CD4-positive, alpha-beta memory T cell (primary cell): ENCODE measurements at regions not wholly inside any gene's neighbourhood (a gene's known extent, or its start where the extent isn't known, plus 50 kb on each side); places are given as distances from the start of the nearest gene placed in this dataset.

Experiments used
- CTCF ChIA-PET: fragments of 350-600 bp; sonication (Branson Sonifier 250); formaldehyde crosslinking; loops from one replicate; lab custom pipeline; 2021; ENCODE audit warnings: inconsistent platforms; ENCODE audit not compliant: partially characterized antibody; lab: Charles Lee
- POLR2A ChIA-PET: fragments of 350-600 bp; sonication (Branson Sonifier 250); formaldehyde crosslinking; loops from one replicate; lab custom pipeline; 2021; ENCODE audit not compliant: partially characterized antibody; lab: Charles Lee
- DNase-seq, 5 donors: peaks; one replicate each; pipeline versions ENCODE4 v3.0.0 to v3.0.0-alpha.2; 2020 to 2022; ENCODE audit warnings: mixed read lengths in 1 of 5
- H3K27ac ChIP-seq: one replicate; pipeline ENCODE4 v1.7.0; 2013; ENCODE audit warnings: low read depth, low read length
- H3K27me3 ChIP-seq: 2 replicates; pipeline ENCODE4 v1.7.0; 2013; ENCODE audit warnings: mild to moderate bottlenecking, low read length, moderate library complexity; ENCODE audit not compliant: insufficient read depth
- H3K36me3 ChIP-seq: 2 replicates; pipeline ENCODE4 v1.7.0; 2013; ENCODE audit warnings: mild to moderate bottlenecking, low read length, moderate library complexity; ENCODE audit not compliant: insufficient read depth
- H3K4me1 ChIP-seq: 2 replicates; pipeline ENCODE4 v1.7.0; 2013; ENCODE audit warnings: mild to moderate bottlenecking, low read length, moderate library complexity; ENCODE audit not compliant: insufficient read depth
- H3K4me3 ChIP-seq, 2 donors: one replicate each; pipeline ENCODE4 v1.7.0; 2013; ENCODE audit warnings: low read length in 2 of 2, mild to moderate bottlenecking in 1 of 2
- H3K9me3 ChIP-seq, 2 donors: one replicate each; pipeline ENCODE4 v1.7.0; 2013; ENCODE audit warnings: low read length in 2 of 2, control low read depth in 1 of 2; ENCODE audit not compliant: control insufficient read depth in 1 of 2
- H3K27ac Mint-ChIP-seq, 7 donors: one replicate each; pipeline ENCODE4 v1.8.0; 2020 to 2021; ENCODE audit warnings: mixed read lengths in 7 of 7, mild to moderate bottlenecking in 6 of 7, inconsistent platforms in 3 of 7, moderate library complexity in 3 of 7
- H3K27me3 Mint-ChIP-seq, 2 donors: one replicate each; pipeline ENCODE4 v1.8.0; 2020 to 2021; ENCODE audit warnings: mixed read lengths in 2 of 2
- H3K36me3 Mint-ChIP-seq, 2 donors: one replicate each; pipeline ENCODE4 v1.8.0; 2020 to 2021; ENCODE audit warnings: mixed read lengths in 2 of 2, inconsistent platforms in 1 of 2, mild to moderate bottlenecking in 1 of 2
- H3K4me1 Mint-ChIP-seq, 4 donors: one replicate each; pipeline ENCODE4 v1.8.0; 2020 to 2021; ENCODE audit warnings: mixed read lengths in 4 of 4, mild to moderate bottlenecking in 1 of 4
- H3K4me3 Mint-ChIP-seq, 8 donors: one replicate each; pipeline ENCODE4 v1.8.0; 2020 to 2021; ENCODE audit warnings: mixed read lengths in 8 of 8, mild to moderate bottlenecking in 7 of 8, moderate library complexity in 6 of 8, inconsistent platforms in 3 of 8
- H3K9me3 Mint-ChIP-seq, 8 donors: one replicate each; pipeline ENCODE4 v1.8.0; 2020 to 2021; ENCODE audit warnings: mixed read lengths in 8 of 8, mild to moderate bottlenecking in 5 of 8, inconsistent platforms in 3 of 8, moderate library complexity in 1 of 8
- intact Hi-C: fragments of 100-400 bp; cut with micrococcal nuclease; formaldehyde crosslinking; loops from one replicate; pipeline ENCODE4 v1.15.1; 2023

DNA sequence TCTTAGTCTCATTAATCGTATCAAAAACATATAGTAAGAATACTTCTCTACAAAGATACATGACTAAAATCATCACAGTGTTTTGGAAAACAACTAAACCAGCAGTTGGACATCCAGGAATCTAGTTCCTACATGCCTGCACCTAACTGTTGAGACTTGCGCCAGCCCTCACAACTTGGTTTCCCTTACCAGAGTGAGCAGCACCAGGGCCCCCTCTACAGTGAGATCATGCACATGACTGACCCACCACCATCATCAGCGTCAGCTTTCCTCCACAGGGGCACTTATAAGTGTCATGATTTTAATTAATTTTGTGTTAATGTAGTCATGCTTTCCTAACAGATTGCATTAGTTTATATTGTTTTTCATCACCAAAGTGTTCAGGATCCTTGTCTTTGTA is 1322.0 kb downstream of the EFNB2 start:
- Histone ChIP-seq H3K4me3 (no peak overlapping the region), H3K36me3 (no peaks in the 10 kb centered on the region), H3K4me1 (no peaks in the 10 kb centered on the region), H3K9me3 (no peaks in the 10 kb centered on the region), H3K27ac (no peak overlapping the region), H3K27me3 (no peaks in the 10 kb centered on the region)
- ChIA-PET CTCF (no interaction called here), POLR2A (no interaction called here)
- intact Hi-C loops, result no loop called here
- H3K27ac Mint-ChIP-seq, result no peak overlapping the region
- H3K4me3 Mint-ChIP-seq, result no peak overlapping the region
- no peaks in the 10 kb centered on the region for H3K36me3 Mint-ChIP-seq
- peaks cover 0 to 2% of the 10 kb centered on the region in 2 donors for H3K27me3 Mint-ChIP-seq
- no peak for DNase-seq
- H3K4me1 Mint-ChIP-seq, result no peaks in the 10 kb centered on the region
- H3K9me3 Mint-ChIP-seq, result no peaks in the 10 kb centered on the region

DNA sequence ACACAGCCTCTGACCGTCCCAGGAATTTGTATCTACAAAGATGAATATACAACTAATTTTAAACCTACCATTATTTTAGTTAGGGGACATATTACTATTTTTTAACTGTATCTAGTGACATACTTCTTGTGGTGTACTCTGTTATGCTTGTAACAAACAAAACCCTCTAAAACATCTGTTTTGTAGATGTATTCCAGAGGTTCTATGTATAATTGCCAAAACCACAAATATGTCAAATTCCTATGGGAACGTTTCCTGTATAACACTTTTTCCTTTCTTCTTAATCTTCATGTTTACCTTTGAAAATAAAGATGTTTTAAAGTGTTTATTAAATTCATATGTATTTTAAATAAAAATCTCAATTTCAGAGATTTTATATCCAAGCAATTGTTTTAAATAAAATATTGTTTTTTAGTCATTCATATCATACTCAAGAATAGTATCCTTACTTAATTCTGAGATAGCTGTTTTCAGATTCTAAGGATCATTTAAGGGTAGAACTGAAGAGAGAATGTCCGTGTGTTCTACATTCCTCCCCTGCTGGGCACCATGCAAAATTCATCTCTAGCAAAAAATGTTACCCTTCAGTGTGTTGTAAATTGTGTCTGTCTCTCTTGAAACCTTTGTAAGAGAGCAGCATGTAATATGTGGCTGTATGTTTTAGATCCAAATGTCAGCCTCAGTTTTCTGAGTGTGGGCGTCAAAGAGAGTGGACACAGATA is 1327.7 kb downstream of the EFNB2 start:
- no peaks in the 10 kb centered on the region for H3K4me1 Mint-ChIP-seq
- DNase-seq, result no peak
- no peak overlapping the region for H3K4me3 Mint-ChIP-seq
- Histone ChIP-seq H3K27me3 (no peaks in the 10 kb centered on the region), H3K4me3 (no peak overlapping the region), H3K9me3 (no peaks in the 10 kb centered on the region), H3K4me1 (no peaks in the 10 kb centered on the region), H3K36me3 (no peaks in the 10 kb centered on the region), H3K27ac (no peak overlapping the region)
- no peak overlapping the region for H3K27ac Mint-ChIP-seq
- H3K27me3 Mint-ChIP-seq, result peaks cover 0 to 4% of the 10 kb centered on the region in 2 donors
- CTCF ChIA-PET, result no interaction called here
- H3K9me3 Mint-ChIP-seq, result peaks cover 0 to 3% (median 0%) of the 10 kb centered on the region in 8 donors
- intact Hi-C loops, result no loop called here
- H3K36me3 Mint-ChIP-seq, result no peaks in the 10 kb centered on the region
- POLR2A ChIA-PET, result no interaction called here

DNA sequence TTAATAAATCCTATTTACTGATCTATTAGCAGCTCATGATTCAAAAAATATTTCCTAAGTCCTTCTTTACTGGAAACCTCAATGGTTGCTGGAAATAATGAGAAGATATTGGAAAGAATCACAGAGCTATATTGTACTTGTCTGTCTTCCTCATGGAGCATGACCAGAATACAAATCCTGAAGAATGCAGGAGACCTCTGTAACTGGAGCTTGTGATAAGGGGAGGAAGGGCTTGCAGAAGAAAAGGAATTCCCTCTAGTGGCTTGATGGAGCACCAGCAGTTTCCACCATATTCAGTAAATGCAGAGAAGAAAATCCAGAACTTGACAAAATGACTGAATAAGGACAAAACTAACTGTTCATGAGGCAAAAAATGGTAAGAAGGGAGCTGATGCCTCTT is 1333.1 kb downstream of the EFNB2 start:
- Histone ChIP-seq H3K27me3 (no peaks in the 10 kb centered on the region), H3K36me3 (no peaks in the 10 kb centered on the region), H3K9me3 (no peaks in the 10 kb centered on the region), H3K27ac (no peak overlapping the region), H3K4me3 (no peak overlapping the region), H3K4me1 (no peaks in the 10 kb centered on the region)
- peak in 2 of 5 donors; percentile 0 to 2 for DNase-seq
- ChIA-PET POLR2A (no interaction called here), CTCF (interaction anchor here (0.6 to 1.2 kb wide), 2 partner anchors 9 to 206 kb away, joined by 3 read pairs; no protein-coding TSS in a partner anchor)
- no peak overlapping the region for H3K27ac Mint-ChIP-seq
- no peaks in the 10 kb centered on the region for H3K36me3 Mint-ChIP-seq
- peaks cover 0 to 3% (median 0%) of the 10 kb centered on the region in 8 donors for H3K9me3 Mint-ChIP-seq
- intact Hi-C loops, result no loop called here
- H3K4me3 Mint-ChIP-seq, result no peak overlapping the region
- H3K4me1 Mint-ChIP-seq, result no peaks in the 10 kb centered on the region
- peaks cover 0 to 2% of the 10 kb centered on the region in 2 donors for H3K27me3 Mint-ChIP-seq

DNA sequence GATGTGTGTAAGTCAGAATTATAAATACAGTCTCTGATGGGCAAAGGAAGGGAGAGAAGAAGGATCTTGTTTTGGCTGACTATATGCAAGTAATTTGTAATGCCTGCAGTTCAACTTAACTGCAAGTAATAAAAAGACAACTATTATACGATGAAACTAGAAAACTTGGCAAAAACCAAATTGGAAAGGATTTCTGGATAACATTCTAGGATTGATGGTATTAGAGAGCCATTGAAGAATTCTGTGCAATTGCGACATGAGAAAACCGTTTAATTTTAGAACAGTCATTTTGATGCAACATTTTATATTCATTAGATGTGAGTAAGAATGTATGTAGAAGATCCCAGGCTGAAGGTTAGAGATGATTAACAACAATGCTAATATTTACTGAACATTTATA is 1334.1 kb downstream of the EFNB2 start:
- H3K27ac ChIP-seq, result no peak overlapping the region
- intact Hi-C loops, result no loop called here
- no peak overlapping the region for H3K4me3 ChIP-seq
- DNase-seq, result no peak
- H3K36me3 ChIP-seq, result no peaks in the 10 kb centered on the region
- ChIA-PET CTCF (no interaction called here), POLR2A (no interaction called here)
- H3K27me3 Mint-ChIP-seq, result peaks cover 0 to 2% of the 10 kb centered on the region in 2 donors
- H3K27me3 ChIP-seq, result no peaks in the 10 kb centered on the region
- H3K27ac Mint-ChIP-seq, result no peak overlapping the region
- H3K36me3 Mint-ChIP-seq, result no peaks in the 10 kb centered on the region
- no peaks in the 10 kb centered on the region for H3K4me1 ChIP-seq
- no peak overlapping the region for H3K4me3 Mint-ChIP-seq
- peaks cover 0 to 3% (median 0%) of the 10 kb centered on the region in 8 donors for H3K9me3 Mint-ChIP-seq
- H3K9me3 ChIP-seq, result no peaks in the 10 kb centered on the region
- H3K4me1 Mint-ChIP-seq, result no peaks in the 10 kb centered on the region

DNA sequence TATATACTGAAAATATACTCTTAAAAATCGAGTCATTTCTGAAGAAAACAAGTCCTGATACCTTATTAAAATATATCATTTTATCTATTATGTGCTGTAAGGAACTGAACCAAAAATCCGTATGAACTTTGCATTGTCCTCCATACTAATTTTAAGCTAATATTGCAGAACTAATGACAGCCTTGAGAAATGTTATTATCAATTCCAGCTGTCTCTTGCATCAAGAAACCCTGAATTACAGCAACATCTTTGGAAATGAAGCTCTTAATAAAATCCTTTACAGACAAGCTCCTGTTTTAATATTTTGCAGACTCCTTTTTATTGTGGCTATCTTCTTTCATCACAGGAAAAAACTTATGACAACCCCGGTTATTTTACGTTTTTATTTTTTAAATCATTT is 1335.3 kb downstream of the EFNB2 start:
- ChIA-PET CTCF (no interaction called here), POLR2A (no interaction called here)
- Histone ChIP-seq H3K27ac (no peak overlapping the region), H3K4me1 (no peaks in the 10 kb centered on the region), H3K27me3 (no peaks in the 10 kb centered on the region), H3K9me3 (no peaks in the 10 kb centered on the region), H3K4me3 (no peak overlapping the region), H3K36me3 (no peaks in the 10 kb centered on the region)
- intact Hi-C loops, result no loop called here
- H3K4me1 Mint-ChIP-seq, result no peaks in the 10 kb centered on the region
- peaks cover 0 to 3% (median 0%) of the 10 kb centered on the region in 8 donors for H3K9me3 Mint-ChIP-seq
- H3K4me3 Mint-ChIP-seq, result no peak overlapping the region
- no peaks in the 10 kb centered on the region for H3K36me3 Mint-ChIP-seq
- peaks cover 0 to 2% of the 10 kb centered on the region in 2 donors for H3K27me3 Mint-ChIP-seq
- no peak for DNase-seq
- H3K27ac Mint-ChIP-seq, result no peak overlapping the region

DNA sequence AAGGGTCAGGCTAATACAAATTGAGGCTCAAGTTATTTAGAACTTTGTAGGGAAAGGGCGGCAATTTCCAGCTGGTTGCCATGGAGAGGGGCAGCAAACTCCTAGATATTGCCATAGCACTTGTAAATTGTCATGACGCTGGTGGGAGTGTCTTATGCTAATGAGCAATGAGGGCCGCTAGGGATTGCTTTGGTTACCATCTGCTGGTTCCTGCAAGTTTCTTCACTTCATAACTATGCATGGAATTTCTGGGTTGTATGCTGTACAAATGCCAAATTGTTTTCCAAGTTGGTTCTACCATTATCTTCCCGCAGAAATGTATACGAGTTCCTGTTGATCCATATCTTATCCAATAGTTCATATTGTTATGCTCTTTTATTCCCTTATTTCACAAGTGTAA is 1339.4 kb downstream of the EFNB2 start:
- Histone ChIP-seq H3K36me3 (no peaks in the 10 kb centered on the region), H3K4me1 (no peaks in the 10 kb centered on the region), H3K27me3 (no peaks in the 10 kb centered on the region), H3K4me3 (no peak overlapping the region), H3K9me3 (no peaks in the 10 kb centered on the region), H3K27ac (no peak overlapping the region)
- H3K36me3 Mint-ChIP-seq, result no peaks in the 10 kb centered on the region
- ChIA-PET CTCF (no interaction called here), POLR2A (no interaction called here)
- H3K4me3 Mint-ChIP-seq, result no peak overlapping the region
- no peaks in the 10 kb centered on the region for H3K27me3 Mint-ChIP-seq
- no peaks in the 10 kb centered on the region for H3K9me3 Mint-ChIP-seq
- no peaks in the 10 kb centered on the region for H3K4me1 Mint-ChIP-seq
- no peak overlapping the region for H3K27ac Mint-ChIP-seq
- DNase-seq, result no peak
- intact Hi-C loops, result no loop called here

DNA sequence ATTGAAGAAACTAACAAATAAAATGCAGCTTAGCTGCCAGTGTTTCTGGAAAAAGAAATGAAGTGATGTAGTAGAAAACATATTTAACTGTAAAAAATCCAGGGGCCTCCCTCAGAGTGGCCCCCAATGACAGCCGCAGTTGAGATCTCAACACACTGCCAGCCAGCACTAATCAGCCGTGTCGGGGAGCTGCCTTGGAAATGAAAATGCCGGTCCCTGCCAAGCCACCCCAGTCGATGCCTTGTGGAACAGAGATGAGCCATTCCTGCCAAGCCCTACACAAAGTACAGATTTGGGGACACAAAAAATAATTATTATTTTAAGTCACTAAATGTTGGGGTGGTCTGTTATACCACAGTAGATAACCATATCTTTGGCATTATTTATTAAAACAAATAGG is 1342.4 kb downstream of the EFNB2 start:
- peak in 1 of 5 donors; percentile 35 for DNase-seq
- H3K4me1 ChIP-seq, result no peaks in the 10 kb centered on the region
- H3K27me3 ChIP-seq, result no peaks in the 10 kb centered on the region
- no peaks in the 10 kb centered on the region for H3K9me3 Mint-ChIP-seq
- H3K27me3 Mint-ChIP-seq, result no peaks in the 10 kb centered on the region
- no peaks in the 10 kb centered on the region for H3K36me3 Mint-ChIP-seq
- no peak overlapping the region for H3K27ac ChIP-seq
- intact Hi-C loops, result no loop called here
- H3K4me3 Mint-ChIP-seq, result no peak overlapping the region
- ChIA-PET POLR2A (no interaction called here), CTCF (interaction anchor here (1.1 kb wide), 1 partner anchor 9 kb away, joined by 3 read pairs; no protein-coding TSS in a partner anchor)
- H3K4me3 ChIP-seq, result no peak overlapping the region
- peak overlapping the region in 1 of 7 donors; percentile 11 for H3K27ac Mint-ChIP-seq
- H3K9me3 ChIP-seq, result no peaks in the 10 kb centered on the region
- no peaks in the 10 kb centered on the region for H3K4me1 Mint-ChIP-seq
- no peaks in the 10 kb centered on the region for H3K36me3 ChIP-seq
